ENCODE measurements at regions not wholly inside any gene's neighbourhood (a gene's known extent, or its start where the extent isn't known, plus 50 kb on each side); places are given as distances from the start of the nearest gene placed in this dataset.

- H3K9me1 ChIP-seq (ENCODE audit: control insufficient read depth, extremely low read depth, insufficient read depth, low read length) = no peaks in the 10 kb centered on the region
- H3K9me3 ChIP-seq (ENCODE audit: control insufficient read depth, low read depth, low read length) = no peaks in the 10 kb centered on the region
- H3K4me2 ChIP-seq (ENCODE audit: control insufficient read depth, extremely low read depth, insufficient read depth, low read depth, low read length) = no peak overlapping the region
- DNase-seq (ENCODE audit: low read depth, low spot score) (no peak), FAIRE-seq (no peak)
- H3K9ac ChIP-seq (ENCODE audit: control insufficient read depth, extremely low read depth, insufficient read depth, low read length) = no peak overlapping the region
- H3K79me2 ChIP-seq (ENCODE audit: control insufficient read depth, insufficient read depth, low read length) = no peaks in the 10 kb centered on the region
- H3K27me3 ChIP-seq (ENCODE audit: control insufficient read depth, extremely low read depth, insufficient read depth, low read length) = no peaks in the 10 kb centered on the region
- no peak overlapping the region for H3K27ac ChIP-seq (ENCODE audit: control insufficient read depth, insufficient read depth, low read length)
- TF ChIP-seq EZH2 (IDR thresholded peaks at IDR 0.05; ENCODE audit: low read length) (no peak), CTCF (optimal IDR thresholded peaks at IDR 0.05 in 1 of 3, IDR thresholded peaks at IDR 0.05 in 1 of 3, conservative IDR thresholded peaks at IDR 0.05 in 1 of 3; ENCODE audit: extremely low read depth in 1 of 3, insufficient read depth in 2 of 3, low read length in 3 of 3) (no peak)
- no peak overlapping the region for H3K4me3 ChIP-seq (ENCODE audit: control insufficient read depth in 2 of 3, extremely low read depth in 1 of 3, insufficient read depth in 2 of 3, low read depth in 1 of 3, low read length in 3 of 3)
- no peaks in the 10 kb centered on the region for H4K20me1 ChIP-seq (ENCODE audit: control insufficient read depth, extremely low read depth, insufficient read depth, low read length)
- H3K36me3 ChIP-seq (ENCODE audit: control insufficient read depth in 2 of 2, extremely low read depth in 1 of 2, insufficient read depth in 2 of 2, low read length in 2 of 2) = no peaks in the 10 kb centered on the region
- H2AFZ ChIP-seq (ENCODE audit: control insufficient read depth, low read length) = no peak overlapping the region
- no peaks in the 10 kb centered on the region for H3K4me1 ChIP-seq (ENCODE audit: control insufficient read depth, extremely low read depth, insufficient read depth, low read length)
- dilution Hi-C loops (cut with MboI; ENCODE audit: extremely low pct_ligation_motif_present, low sequenced_read_pairs) = no loop called here
These were observed 95.0 kb upstream of the GADL1 start for GRCh38 chr3:30989276-30990030.

GRCh38 chr3:30996467-30996866 lies 102.0 kb upstream of the GADL1 start:
- TF ChIP-seq CTCF (optimal IDR thresholded peaks at IDR 0.05 in 1 of 3, IDR thresholded peaks at IDR 0.05 in 1 of 3, conservative IDR thresholded peaks at IDR 0.05 in 1 of 3; ENCODE audit: extremely low read depth in 1 of 3, insufficient read depth in 2 of 3, low read length in 3 of 3) = no peak
- no peak for TF ChIP-seq EZH2 (IDR thresholded peaks at IDR 0.05; ENCODE audit: low read length)
- Histone ChIP-seq H3K79me2 (ENCODE audit: control insufficient read depth, insufficient read depth, low read length) (no peaks in the 10 kb centered on the region), H3K9me1 (ENCODE audit: control insufficient read depth, extremely low read depth, insufficient read depth, low read length) (no peaks in the 10 kb centered on the region), H3K9ac (ENCODE audit: control insufficient read depth, extremely low read depth, insufficient read depth, low read length) (no peak overlapping the region), H3K9me3 (ENCODE audit: control insufficient read depth, low read depth, low read length) (no peaks in the 10 kb centered on the region), H3K27me3 (ENCODE audit: control insufficient read depth, extremely low read depth, insufficient read depth, low read length) (no peaks in the 10 kb centered on the region), H3K4me3 (ENCODE audit: control insufficient read depth in 2 of 3, extremely low read depth in 1 of 3, insufficient read depth in 2 of 3, low read depth in 1 of 3, low read length in 3 of 3) (no peak overlapping the region), H2AFZ (ENCODE audit: control insufficient read depth, low read length) (no peak overlapping the region), H3K27ac (ENCODE audit: control insufficient read depth, insufficient read depth, low read length) (no peak overlapping the region), H4K20me1 (ENCODE audit: control insufficient read depth, extremely low read depth, insufficient read depth, low read length) (no peaks in the 10 kb centered on the region), H3K4me1 (ENCODE audit: control insufficient read depth, extremely low read depth, insufficient read depth, low read length) (no peaks in the 10 kb centered on the region), H3K4me2 (ENCODE audit: control insufficient read depth, extremely low read depth, insufficient read depth, low read depth, low read length) (no peak overlapping the region), H3K36me3 (ENCODE audit: control insufficient read depth in 2 of 2, extremely low read depth in 1 of 2, insufficient read depth in 2 of 2, low read length in 2 of 2) (no peaks in the 10 kb centered on the region)
- no peak for FAIRE-seq
- no peak for DNase-seq (ENCODE audit: low read depth, low spot score)
- dilution Hi-C loops (cut with MboI; ENCODE audit: extremely low pct_ligation_motif_present, low sequenced_read_pairs) = no loop called here

All from keratinocyte (primary cell).